Stimulated activated CD8-positive, alpha-beta memory T cell treated with anti-CD3 and anti-CD28 coated beads, Interleukin-15, amount 100 ng/mL, for 4 hours (primary cell): ENCODE measurements at regions not wholly inside any gene's neighbourhood (a gene's known extent, or its start where the extent isn't known, plus 50 kb on each side); places are given as distances from the start of the nearest gene placed in this dataset.
"Not testable (repeated sequence)": the region's sequence is repeated elsewhere in the genome, so short reads cannot be mapped to it uniquely, and the experiment has no call there.

Experiments used
- DNase-seq, 2 donors: peaks; one replicate each; pipeline ENCODE4 v3.0.0-alpha.2; 2020; ENCODE audit warnings: low read depth in 2 of 2

DNA sequence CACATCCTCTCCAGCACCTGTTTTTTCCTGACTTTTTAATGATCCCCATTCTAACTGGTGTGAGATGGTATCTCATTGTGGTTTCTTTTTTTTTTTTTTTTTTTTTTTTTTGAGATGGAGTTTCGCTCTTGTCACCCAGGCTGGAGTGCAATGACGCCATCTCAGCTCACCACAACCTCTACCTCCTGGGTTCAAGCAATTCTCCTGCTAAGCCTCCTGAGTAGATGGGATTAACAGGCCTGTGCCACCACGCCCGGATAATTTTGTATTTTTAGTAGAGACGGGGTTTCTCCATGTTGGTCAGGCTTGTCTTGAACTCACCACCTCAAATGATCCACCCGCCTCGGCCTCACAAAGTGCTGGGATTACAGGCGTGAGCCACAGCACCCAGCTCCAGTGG lies 184.7 kb downstream of the C9orf152 start:
- not testable (repeated sequence) for DNase-seq

GRCh38 chr9:110025551-110026170 lies 182.3 kb downstream of the C9orf152 start:
- DNase-seq, result no peak

- DNase-seq, result no peak
These were observed 180.3 kb downstream of the C9orf152 start for GRCh38 chr9:110027671-110028081.

- DNase-seq, result no peak
These were observed 179.7 kb downstream of the C9orf152 start for GRCh38 chr9:110028271-110028670.

GRCh38 chr9:110028676-110029075 lies 179.3 kb downstream of the C9orf152 start:
- DNase-seq, result no peak

GRCh38 chr9:110029429-110029955 lies 178.5 kb downstream of the C9orf152 start:
- no peak for DNase-seq

DNA sequence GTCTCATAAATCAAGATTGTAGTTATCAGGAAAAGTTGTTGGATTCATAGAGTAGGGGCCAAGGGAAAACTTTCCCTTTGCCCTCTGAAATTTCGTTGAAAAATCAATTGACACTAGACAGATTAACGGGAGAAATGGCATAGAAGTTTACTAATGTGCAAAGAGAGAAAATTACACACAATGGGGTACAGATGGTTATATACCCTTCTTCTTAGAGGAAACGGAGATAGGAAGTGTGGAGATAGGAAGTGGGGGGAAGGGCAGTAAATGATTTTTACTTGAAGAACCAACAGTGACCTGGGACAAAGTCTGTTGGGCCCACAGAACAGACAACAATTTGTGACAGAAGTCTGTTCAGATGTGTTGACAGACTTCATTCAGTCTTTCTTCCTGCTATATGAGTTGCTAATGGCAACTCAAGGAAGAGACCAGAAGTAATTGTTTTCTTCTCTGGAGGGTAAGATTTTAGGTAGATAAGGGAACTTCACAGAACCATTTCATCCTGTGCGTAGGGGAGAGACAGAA lies 177.9 kb downstream of the C9orf152 start:
- no peak for DNase-seq

- no peak for DNase-seq
These were observed 177.3 kb downstream of the C9orf152 start for GRCh38 chr9:110030632-110031031.

DNA sequence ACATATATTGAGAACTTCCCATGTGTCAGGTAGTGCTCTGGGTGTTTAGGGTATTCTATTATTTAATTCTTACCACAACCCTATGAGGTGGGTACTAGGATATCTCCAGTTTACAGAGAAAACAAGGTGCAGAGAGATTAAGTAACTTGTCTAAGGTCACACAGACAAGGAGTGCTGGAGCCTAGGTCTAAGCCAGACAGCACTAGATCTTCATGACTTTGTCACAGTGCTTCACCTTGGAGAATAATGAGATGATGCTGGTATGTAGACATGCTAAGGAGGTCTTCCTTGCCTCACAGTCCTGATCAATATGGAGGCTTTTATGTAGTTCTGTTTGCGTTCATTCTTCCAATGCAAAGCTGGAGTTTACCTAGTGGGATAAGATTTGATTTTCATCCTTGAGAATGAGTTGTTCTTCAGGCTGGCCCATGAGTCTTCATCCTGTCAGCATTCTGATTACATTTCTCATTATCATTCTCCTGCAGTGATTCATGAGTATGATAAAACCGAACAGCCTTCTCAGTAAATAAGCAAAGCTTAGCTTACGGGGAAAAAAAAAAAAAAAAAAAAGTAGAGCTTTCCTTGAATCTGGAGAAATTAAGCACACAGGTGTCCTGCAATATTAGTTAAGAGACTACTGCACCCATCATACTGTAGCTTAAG lies 176.3 kb downstream of the C9orf152 start:
- no peak for DNase-seq

GRCh38 chr9:110032532-110032931 lies 175.4 kb downstream of the C9orf152 start:
- DNase-seq, result not testable (repeated sequence)

GRCh38 chr9:110033869-110034268 lies 174.1 kb downstream of the C9orf152 start:
- DNase-seq, result no peak

DNA sequence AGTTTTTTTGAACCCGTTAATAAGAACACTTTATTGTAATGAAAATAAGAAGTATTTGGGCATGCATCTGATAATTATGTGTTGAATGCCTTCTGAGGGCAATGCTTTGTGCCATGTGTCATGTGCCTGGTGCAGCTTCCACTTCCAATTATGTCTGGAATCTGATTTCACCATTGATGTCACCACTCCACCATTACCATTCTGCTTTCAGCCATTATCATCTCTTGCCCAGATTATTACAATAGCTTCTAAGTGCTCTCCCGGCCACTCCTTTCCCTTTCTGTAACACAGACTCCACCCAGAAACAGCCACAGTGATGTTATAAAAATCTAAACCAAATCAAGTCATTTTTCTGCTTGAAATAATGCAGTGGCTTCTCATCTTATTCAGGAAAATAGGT lies 171.7 kb downstream of the C9orf152 start:
- DNase-seq, result no peak

DNA sequence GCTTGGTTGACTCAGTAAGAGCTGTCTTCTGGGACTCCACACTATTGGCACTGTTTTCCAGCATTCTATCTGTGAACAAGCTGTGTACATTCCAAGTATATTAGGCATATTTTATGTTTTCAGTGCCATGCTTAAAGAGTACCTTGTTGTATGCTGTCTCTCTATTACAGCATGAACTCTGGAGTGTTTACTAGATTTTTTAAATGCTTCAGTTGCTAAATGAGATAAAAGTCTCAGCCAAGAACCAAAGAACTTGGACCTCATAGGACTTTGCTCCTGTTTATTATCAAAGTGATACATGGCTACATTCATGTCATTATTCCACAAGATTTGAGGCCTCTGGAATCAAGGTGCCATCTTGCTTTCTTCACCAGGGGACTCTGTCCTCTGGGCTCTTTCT lies 167.2 kb downstream of the C9orf152 start:
- DNase-seq, result no peak

GRCh38 chr9:110041452-110041851 lies 166.5 kb downstream of the C9orf152 start:
- DNase-seq, result no peak

GRCh38 chr9:110047232-110047954 lies 160.6 kb downstream of the C9orf152 start:
- no peak for DNase-seq

DNA sequence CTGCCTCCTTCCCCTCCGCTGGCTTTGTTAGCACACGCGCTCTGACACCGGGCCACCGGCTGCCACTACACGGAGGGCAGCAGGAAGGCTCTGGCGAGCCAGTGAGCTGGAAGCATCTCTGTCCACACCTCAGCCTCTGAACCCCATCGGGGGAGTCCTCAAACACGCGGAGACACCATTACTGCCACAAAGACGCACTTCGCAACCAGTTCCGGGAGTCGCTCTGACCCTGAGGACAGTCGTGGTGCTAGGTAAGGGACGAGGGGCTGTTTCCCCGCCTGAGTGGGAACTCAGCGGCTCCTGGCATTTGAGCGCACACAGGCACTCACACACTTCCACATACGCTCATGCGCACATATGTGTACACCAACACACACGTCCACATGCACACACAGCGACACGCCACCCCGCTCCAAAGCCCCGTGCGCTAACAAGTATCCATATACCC lies 160.0 kb downstream of the C9orf152 start:
- DNase-seq, result no peak

DNA sequence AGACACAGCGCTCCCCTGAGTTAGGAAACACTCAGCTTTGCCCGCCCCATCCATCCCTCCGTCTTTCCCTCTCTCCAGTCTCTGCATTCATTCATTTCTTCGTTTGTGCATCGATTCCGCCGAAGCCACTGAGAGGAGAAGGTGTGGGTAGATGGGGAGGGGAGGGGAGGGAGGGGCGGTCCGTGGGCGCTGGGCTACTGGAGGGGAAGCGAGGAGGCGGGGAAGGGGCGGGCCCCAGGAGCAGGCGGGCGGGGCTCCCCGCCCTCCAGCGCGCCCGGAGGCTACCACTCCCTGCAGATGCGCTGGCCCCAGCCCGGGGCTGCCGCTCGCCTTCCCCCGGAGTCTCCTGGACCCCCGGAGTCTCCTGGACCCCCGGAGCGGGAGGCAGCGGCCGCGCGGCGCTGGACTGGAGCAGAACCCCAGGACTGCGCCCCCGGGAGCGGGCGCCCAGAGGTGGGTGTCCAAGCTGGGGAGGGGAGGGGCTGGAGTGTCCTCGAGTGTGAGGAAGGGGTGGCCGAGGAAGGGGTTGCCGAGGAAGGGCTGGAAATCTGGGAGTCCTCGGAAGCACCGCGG lies 159.5 kb downstream of the C9orf152 start:
- peak; percentile 46 for DNase-seq

DNA sequence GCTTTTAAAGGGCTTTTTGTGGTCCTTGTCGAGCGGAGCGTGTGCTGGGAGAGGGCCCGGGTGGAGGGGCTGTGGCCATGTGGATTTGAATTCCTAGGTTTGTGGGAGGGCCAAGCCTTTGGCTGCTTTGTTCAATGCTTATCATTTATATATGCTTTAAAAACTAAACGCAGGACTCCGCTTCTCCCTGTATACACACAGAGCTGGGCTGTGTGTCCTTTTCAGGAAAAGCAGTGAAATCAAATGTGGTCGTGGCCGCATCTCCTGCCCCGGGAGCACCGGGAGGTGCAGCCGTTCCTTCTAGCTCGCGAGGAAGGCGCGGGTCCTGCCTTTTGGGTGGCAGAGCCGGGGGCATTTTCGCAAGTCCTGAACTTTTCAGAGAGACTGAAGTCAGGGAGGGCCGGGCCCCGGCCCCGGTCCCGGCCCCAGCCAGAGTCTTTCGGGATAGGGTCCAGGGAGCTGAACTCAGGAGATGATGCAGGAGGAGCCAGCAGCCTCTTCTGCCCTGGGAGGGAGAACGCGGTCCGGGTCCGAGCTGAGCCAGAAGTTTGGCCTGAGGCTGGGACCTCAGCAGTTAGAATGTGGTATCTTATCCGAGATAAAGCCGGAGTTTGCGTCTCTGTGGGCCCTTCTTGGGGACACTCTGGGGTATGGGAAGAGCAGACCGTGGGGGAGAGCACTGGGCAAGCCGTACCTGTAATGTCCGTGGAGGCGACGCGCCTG lies 158.8 kb downstream of the C9orf152 start:
- no peak for DNase-seq

DNA sequence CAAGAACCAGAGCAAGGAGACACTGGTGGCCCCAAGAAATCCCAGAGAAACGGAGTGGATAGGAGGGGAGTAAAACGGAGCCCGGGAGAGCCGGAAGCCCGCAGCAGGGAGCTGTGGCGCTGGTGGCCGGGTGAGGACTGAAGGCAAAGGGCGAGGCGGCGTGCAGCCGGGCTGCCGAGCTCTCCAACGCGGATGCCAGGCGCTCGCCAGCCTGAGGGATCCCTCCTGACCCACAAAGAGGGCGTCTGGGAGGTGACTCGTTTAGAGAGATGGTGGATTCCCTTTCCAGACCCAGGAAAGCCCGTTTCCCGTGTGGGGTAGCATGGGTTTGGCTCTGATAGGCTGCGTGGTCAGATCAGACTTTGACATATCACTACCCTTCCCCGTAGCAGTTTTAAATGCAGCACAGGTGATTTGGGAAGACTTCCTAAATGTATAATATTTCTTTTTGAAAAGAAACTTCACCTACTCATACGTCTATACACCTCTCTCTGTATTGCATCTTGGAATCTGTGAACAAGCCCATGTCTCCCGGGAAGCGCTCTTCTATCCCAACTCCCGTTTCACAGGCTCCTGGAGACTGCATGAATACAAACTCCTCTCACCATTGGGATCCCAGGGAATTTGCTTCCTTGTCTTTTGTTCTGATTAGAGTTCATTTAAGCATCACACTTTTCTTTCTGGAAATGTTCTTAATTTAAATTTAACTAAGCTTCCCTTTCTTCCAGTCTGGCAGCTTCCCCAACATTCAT lies 158.1 kb downstream of the C9orf152 start:
- DNase-seq, result no peak

DNA sequence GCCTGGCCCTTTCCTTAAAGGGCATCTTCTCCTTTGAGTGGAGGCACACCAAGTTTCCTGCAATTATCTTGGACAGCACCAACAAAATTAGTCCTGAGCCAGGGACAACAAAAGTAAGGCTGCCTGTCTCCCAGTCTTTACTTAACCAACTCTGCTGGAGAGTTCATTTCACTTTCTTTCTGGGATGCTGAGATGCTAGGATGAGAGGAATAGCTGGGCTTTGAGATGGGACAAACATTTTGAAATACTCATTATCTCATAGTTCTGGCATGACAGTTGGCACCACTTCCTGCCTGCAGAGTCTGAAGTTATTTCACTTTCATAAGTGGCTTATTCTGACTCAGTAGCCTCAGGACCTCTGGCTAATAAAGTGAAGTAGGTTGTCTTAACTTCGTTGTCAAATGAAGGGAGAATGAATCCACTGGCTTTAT lies 157.0 kb downstream of the C9orf152 start:
- DNase-seq, result no peak

DNA sequence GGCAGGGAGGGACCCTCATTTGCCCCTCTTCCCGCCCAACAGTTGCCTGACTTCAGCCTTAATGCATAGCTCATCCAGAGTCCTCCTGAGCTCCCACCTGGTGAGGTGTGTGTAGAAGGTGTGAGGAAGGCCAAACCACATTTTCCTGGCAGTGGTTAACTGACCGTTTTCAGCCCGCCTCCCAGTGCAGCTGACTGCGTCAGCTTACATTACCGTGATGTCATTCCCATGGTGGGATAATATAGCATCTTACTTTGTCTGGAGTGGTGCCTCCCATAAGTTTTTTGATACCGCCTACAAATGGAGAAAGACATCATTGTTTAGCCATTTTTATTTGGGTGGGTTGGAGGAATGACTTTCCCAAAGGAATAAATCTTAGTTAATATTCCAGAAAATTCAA lies 151.9 kb downstream of the C9orf152 start:
- DNase-seq, result no peak
